Neural cell (in vitro differentiated cells): ENCODE measurements at regions not wholly inside any gene's neighbourhood (a gene's known extent, or its start where the extent isn't known, plus 50 kb on each side); places are given as distances from the start of the nearest gene placed in this dataset.

Experiments
- H2AFZ ChIP-seq: fragments of 200-600, 300-800 bp; sonication (generic), shearing (Covaris generic); 2 replicates; pipeline ENCODE4 v1.6.0; 2014; ENCODE audit warnings: low read depth, mild to moderate bottlenecking, antibody characterized with exemption, low read length, moderate library complexity
- H3F3A ChIP-seq: fragments of 200-600 bp; shearing (Covaris generic); 2 replicates; pipeline ENCODE4 v1.6.1; 2016; ENCODE audit warnings: mild to moderate bottlenecking, moderate library complexity, mixed read lengths, antibody characterized with exemption, low read length; ENCODE audit not compliant: insufficient read depth, poor library complexity, severe bottlenecking
- H3K27ac ChIP-seq: fragments of 200-600, 300-800 bp; sonication (generic), shearing (Covaris generic); 2 replicates; pipeline ENCODE4 v1.5.1; 2014; ENCODE audit warnings: mild to moderate bottlenecking, low read length, moderate library complexity
- H3K27me3 ChIP-seq: fragments of 300-800, 200-600 bp; sonication (generic), shearing (Covaris generic); 2 replicates; pipeline ENCODE4 v1.6.0; 2014; ENCODE audit warnings: mild to moderate bottlenecking, low read depth, low read length, moderate library complexity; ENCODE audit not compliant: insufficient read depth
- H3K36me3 ChIP-seq: fragments of 300-800, 200-600 bp; sonication (generic), shearing (Covaris generic); 2 replicates; pipeline ENCODE4 v1.5.1; 2014; ENCODE audit warnings: mild to moderate bottlenecking, antibody characterized with exemption, low read length, moderate library complexity; ENCODE audit not compliant: insufficient read depth
- H3K4me2 ChIP-seq: fragments of 300-800, 200-600 bp; sonication (generic), shearing (Covaris generic); 2 replicates; pipeline ENCODE4 v1.6.0; 2014; ENCODE audit warnings: mild to moderate bottlenecking, low read length
- H3K4me3 ChIP-seq: fragments of 300-800, 200-600 bp; sonication (generic), shearing (Covaris generic); 2 replicates; pipeline ENCODE4 v1.5.1; 2014; ENCODE audit warnings: mild to moderate bottlenecking, low read length, moderate library complexity
- H3K79me2 ChIP-seq: fragments of 200-600 bp; shearing (Covaris generic); replicated peaks from 2 replicates; pipeline ENCODE4 v1.6.0; 2014; ENCODE audit warnings: mild to moderate bottlenecking, low read length, moderate library complexity; ENCODE audit not compliant: insufficient read depth
- H3K9ac ChIP-seq: fragments of 300-800, 200-600 bp; sonication (generic), shearing (Covaris generic); 2 replicates; pipeline ENCODE4 v1.6.1; 2016; ENCODE audit warnings: mild to moderate bottlenecking, low read length, mixed read lengths
- H3K9me2 ChIP-seq: fragments of 200-600 bp; shearing (Covaris generic); 2 replicates; pipeline ENCODE4 v1.6.1; 2016; ENCODE audit warnings: mild to moderate bottlenecking, low read length, mixed read lengths; ENCODE audit not compliant: insufficient read depth
- H3K9me3 ChIP-seq: fragments of 200-600, 300-800 bp; sonication (generic), shearing (Covaris generic); 2 replicates; pipeline ENCODE4 v1.6.1; 2016; ENCODE audit warnings: mild to moderate bottlenecking, mixed run types, low read length, moderate library complexity, mixed read lengths
- H4K20me1 ChIP-seq: fragments of 200-600 bp; shearing (Covaris generic); 2 replicates; pipeline ENCODE4 v1.6.1; 2016; ENCODE audit warnings: mild to moderate bottlenecking, mixed run types; ENCODE audit not compliant: insufficient read depth
- CTCF ChIP-seq: fragments of 450-650 bp; IDR thresholded peaks from 2 replicates; pipeline ENCODE4 v1.5.1; 2014; ENCODE audit warnings: antibody characterized with exemption, mild to moderate bottlenecking, moderate library complexity; ENCODE audit not compliant: poor library complexity, severe bottlenecking
- EP300 ChIP-seq: fragments of 450-650 bp; conservative IDR thresholded peaks from 2 replicates; pipeline ENCODE4 v1.6.1; 2014; ENCODE audit warnings: antibody characterized with exemption, mild to moderate bottlenecking, moderate library complexity; ENCODE audit not compliant: poor library complexity, severe bottlenecking
- EZH2 ChIP-seq: fragments of 200-600, 300-800 bp; shearing (Covaris generic), sonication (generic); IDR thresholded peaks from 2 replicates; pipeline ENCODE4 v1.6.1; 2014; ENCODE audit warnings: antibody characterized with exemption, low read length, borderline replicate concordance, mild to moderate bottlenecking; ENCODE audit not compliant: insufficient read depth, poor library complexity, severe bottlenecking
- MXI1 ChIP-seq: fragments of 450-650 bp; conservative IDR thresholded peaks from 2 replicates; pipeline ENCODE4 v1.6.1; 2014; ENCODE audit warnings: antibody characterized with exemption, mild to moderate bottlenecking; ENCODE audit not compliant: poor library complexity, severe bottlenecking
- POLR2AphosphoS5 ChIP-seq: IDR thresholded peaks from 2 replicates; pipeline ENCODE4 v1.6.1; 2012
- RAD21 ChIP-seq: fragments of 450-650 bp; conservative IDR thresholded peaks from 2 replicates; pipeline ENCODE4 v1.6.1; 2014; ENCODE audit warnings: antibody characterized with exemption, mild to moderate bottlenecking, moderate library complexity
- REST ChIP-seq: IDR thresholded peaks from 2 replicates; pipeline ENCODE4 v1.6.1; 2012; ENCODE audit warnings: borderline replicate concordance
- SMC3 ChIP-seq: fragments of 450-650 bp; conservative IDR thresholded peaks from 2 replicates; pipeline ENCODE4 v1.6.1; 2014; ENCODE audit warnings: antibody characterized with exemption, mild to moderate bottlenecking, moderate library complexity; ENCODE audit not compliant: poor library complexity
- TAF1 ChIP-seq: IDR thresholded peaks from 2 replicates; pipeline ENCODE4 v1.6.1; 2012; ENCODE audit warnings: low read depth

GRCh38 chr6:77979204-77979603 lies 326.4 kb downstream of the MEI4 start:
- Histone ChIP-seq H3K9me2 (no peaks in the 10 kb centered on the region), H3F3A (no peaks in the 10 kb centered on the region), H3K27me3 (no peaks in the 10 kb centered on the region), H3K9ac (no peak overlapping the region), H3K36me3 (no peaks in the 10 kb centered on the region), H4K20me1 (no peaks in the 10 kb centered on the region), H3K4me3 (no peak overlapping the region), H3K4me2 (no peak overlapping the region), H2AFZ (no peak overlapping the region), H3K79me2 (no peaks in the 10 kb centered on the region), H3K9me3 (no peaks in the 10 kb centered on the region), H3K27ac (no peak overlapping the region)
- TF ChIP-seq POLR2AphosphoS5 (no peak), EZH2 (no peak), EP300 (no peak), TAF1 (no peak), REST (no peak), SMC3 (no peak), CTCF (no peak)

GRCh38 chr6:77986380-77987034 lies 333.7 kb downstream of the MEI4 start:
- Histone ChIP-seq H3F3A (no peaks in the 10 kb centered on the region), H3K4me2 (no peak overlapping the region), H2AFZ (no peak overlapping the region), H3K9me2 (no peaks in the 10 kb centered on the region), H3K4me3 (no peak overlapping the region), H3K79me2 (no peaks in the 10 kb centered on the region), H3K27ac (no peak overlapping the region), H3K9ac (no peak overlapping the region), H4K20me1 (no peaks in the 10 kb centered on the region), H3K9me3 (no peaks in the 10 kb centered on the region), H3K27me3 (no peaks in the 10 kb centered on the region), H3K36me3 (no peaks in the 10 kb centered on the region)
- TF ChIP-seq CTCF (no peak), TAF1 (no peak), EP300 (no peak), EZH2 (no peak), RAD21 (no peak), REST (no peak), MXI1 (no peak), POLR2AphosphoS5 (no peak)
